WTC11 (cell line): ENCODE measurements at regions not wholly inside any gene's neighbourhood (a gene's known extent, or its start where the extent isn't known, plus 50 kb on each side); places are given as distances from the start of the nearest gene placed in this dataset.

Experiments used
- ATAC-seq: fragments of 200-7000 bp; cut with Tn5 transposase; 2 replicates; pipeline ENCODE4 v1.10.0; 2021; ENCODE audit warnings: mild to moderate bottlenecking, moderate library complexity
- CTCF ChIA-PET: fragments of 300-600 bp; sonication (Branson Sonifier 250); formaldehyde crosslinking; loops from one replicate; lab custom pipeline; 2021; ENCODE audit warnings: antibody characterized with exemption; lab: Charles Lee
- POLR2A ChIA-PET: fragments of 350-600 bp; sonication (Branson Sonifier 250); formaldehyde crosslinking; loops from one replicate; lab custom pipeline; 2021; ENCODE audit warnings: antibody characterized with exemption; lab: Charles Lee
- DNase-seq: peaks from one replicate; pipeline ENCODE4 v3.0.0; 2021; ENCODE audit warnings: low spot score
- H3K27ac Mint-ChIP-seq: 2 replicates; pipeline ENCODE4 v1.8.0; 2021; ENCODE audit warnings: mixed read lengths
- H3K27me3 Mint-ChIP-seq: 2 replicates; pipeline ENCODE4 v1.8.0; 2021; ENCODE audit warnings: low read depth, mild to moderate bottlenecking, moderate library complexity, mixed read lengths
- H3K36me3 Mint-ChIP-seq: 2 replicates; pipeline ENCODE4 v1.8.0; 2021; ENCODE audit warnings: mixed read lengths
- H3K4me1 Mint-ChIP-seq: 2 replicates; pipeline ENCODE4 v1.8.0; 2022; ENCODE audit warnings: mixed read lengths
- H3K4me3 Mint-ChIP-seq: 2 replicates; pipeline ENCODE4 v1.8.0; 2021; ENCODE audit warnings: mild to moderate bottlenecking, moderate library complexity, mixed read lengths
- H3K9me3 Mint-ChIP-seq: 2 replicates; pipeline ENCODE4 v1.8.0; 2021; ENCODE audit warnings: mixed read lengths
- CTCF ChIP-seq: fragments of 200-600 bp; IDR thresholded peaks from 2 replicates; pipeline ENCODE4 v1.8.0; 2022; ENCODE audit warnings: antibody characterized with exemption
- FOXP4 ChIP-seq: sonication (generic); formaldehyde crosslinking; IDR thresholded peaks from 2 replicates; pipeline ENCODE4 v1.8.0; 2022; ENCODE audit warnings: mild to moderate bottlenecking, missing genetic modification reagents
- GABPB1 ChIP-seq: sonication (generic); formaldehyde crosslinking; IDR thresholded peaks from 2 replicates; pipeline ENCODE4 v1.8.1; 2023; ENCODE audit warnings: mild to moderate bottlenecking, missing genetic modification reagents
- HMGA2 ChIP-seq: fragments of 250-450 bp; sonication (Bioruptor Pico); IDR thresholded peaks from 2 replicates; pipeline ENCODE4 v1.4.0; 2021; ENCODE audit warnings: mild to moderate bottlenecking, moderate library complexity
- JAZF1 ChIP-seq: fragments of 250-450 bp; sonication (Bioruptor Pico); IDR thresholded peaks from 2 replicates; pipeline ENCODE4 v1.9.0; 2021; ENCODE audit warnings: moderate library complexity, mild to moderate bottlenecking, inconsistent platforms
- KAT7 ChIP-seq: sonication (generic); formaldehyde crosslinking; IDR thresholded peaks from 2 replicates; pipeline ENCODE4 v1.8.1; 2023; ENCODE audit warnings: missing genetic modification reagents, mild to moderate bottlenecking, borderline replicate concordance
- MLX ChIP-seq: sonication (generic); formaldehyde crosslinking; IDR thresholded peaks from 2 replicates; pipeline ENCODE4 v1.8.1; 2023; ENCODE audit warnings: mild to moderate bottlenecking, missing genetic modification reagents, moderate library complexity
- MYBL2 ChIP-seq: sonication (generic); formaldehyde crosslinking; IDR thresholded peaks from 2 replicates; pipeline ENCODE4 v1.8.1; 2023; ENCODE audit warnings: mild to moderate bottlenecking, moderate library complexity, missing genetic modification reagents
- NFATC4 ChIP-seq: fragments of 250-450 bp; sonication (Bioruptor Pico); IDR thresholded peaks from 2 replicates; pipeline ENCODE4 v1.9.0; 2021; ENCODE audit warnings: mild to moderate bottlenecking
- NR3C1 ChIP-seq: sonication (generic); formaldehyde crosslinking; conservative IDR thresholded peaks from 2 replicates; pipeline ENCODE4 v1.8.1; 2023; ENCODE audit warnings: low read depth, mild to moderate bottlenecking, missing genetic modification reagents
- SMAD3 ChIP-seq: sonication (generic); formaldehyde crosslinking; IDR thresholded peaks from 2 replicates; pipeline ENCODE4 v1.8.0; 2022; ENCODE audit warnings: missing genetic modification reagents, mild to moderate bottlenecking, borderline replicate concordance
- STAT6 ChIP-seq: sonication (generic); formaldehyde crosslinking; conservative IDR thresholded peaks from 2 replicates; pipeline ENCODE4 v1.8.1; 2023; ENCODE audit warnings: mild to moderate bottlenecking, low read depth, missing genetic modification reagents, moderate library complexity
- TCF7 ChIP-seq: sonication (generic); formaldehyde crosslinking; IDR thresholded peaks from 2 replicates; pipeline ENCODE4 v1.8.0; 2022; ENCODE audit warnings: mild to moderate bottlenecking, low read depth, missing genetic modification reagents, moderate library complexity
- TEAD4 ChIP-seq: sonication (generic); formaldehyde crosslinking; IDR thresholded peaks from 2 replicates; pipeline ENCODE4 v1.8.0; 2022; ENCODE audit warnings: mild to moderate bottlenecking, missing genetic modification reagents
- USF2 ChIP-seq: sonication (generic); formaldehyde crosslinking; IDR thresholded peaks from 2 replicates; pipeline ENCODE4 v1.8.1; 2023; ENCODE audit warnings: mild to moderate bottlenecking, missing genetic modification reagents, moderate library complexity
- ZNF138 ChIP-seq: sonication (generic); formaldehyde crosslinking; conservative IDR thresholded peaks from 2 replicates; pipeline ENCODE4 v1.8.1; 2022; ENCODE audit warnings: mild to moderate bottlenecking, moderate library complexity, missing genetic modification reagents
- ZNF219 ChIP-seq: sonication (generic); formaldehyde crosslinking; IDR thresholded peaks from 2 replicates; pipeline ENCODE4 v1.8.0; 2023; ENCODE audit warnings: missing genetic modification reagents, mild to moderate bottlenecking, borderline replicate concordance
- ZNF232 ChIP-seq: sonication (generic); formaldehyde crosslinking; IDR thresholded peaks from 2 replicates; pipeline ENCODE4 v1.8.0; 2022; ENCODE audit warnings: mild to moderate bottlenecking, missing genetic modification reagents
- ZNF416 ChIP-seq: fragments of 250-450 bp; sonication (Bioruptor Pico); IDR thresholded peaks from 2 replicates; pipeline ENCODE4 v1.9.0; 2021; ENCODE audit warnings: mild to moderate bottlenecking, inconsistent platforms
- ZNF671 ChIP-seq: fragments of 250-450 bp; sonication (Bioruptor Pico); IDR thresholded peaks from 2 replicates; pipeline ENCODE4 v1.8.0; 2021; ENCODE audit warnings: mild to moderate bottlenecking
- TF ChIP-seq, protein P1 (sequence below): sonication (generic); formaldehyde crosslinking; IDR thresholded peaks from 2 replicates; pipeline ENCODE4 v1.8.1; 2022; ENCODE audit warnings: low read depth, missing genetic modification reagents, borderline replicate concordance
- TF ChIP-seq, protein P2 (sequence below): sonication (generic); formaldehyde crosslinking; IDR thresholded peaks from 2 replicates; pipeline ENCODE4 v1.8.1; 2023; ENCODE audit warnings: mild to moderate bottlenecking, moderate library complexity, missing genetic modification reagents

DNA sequence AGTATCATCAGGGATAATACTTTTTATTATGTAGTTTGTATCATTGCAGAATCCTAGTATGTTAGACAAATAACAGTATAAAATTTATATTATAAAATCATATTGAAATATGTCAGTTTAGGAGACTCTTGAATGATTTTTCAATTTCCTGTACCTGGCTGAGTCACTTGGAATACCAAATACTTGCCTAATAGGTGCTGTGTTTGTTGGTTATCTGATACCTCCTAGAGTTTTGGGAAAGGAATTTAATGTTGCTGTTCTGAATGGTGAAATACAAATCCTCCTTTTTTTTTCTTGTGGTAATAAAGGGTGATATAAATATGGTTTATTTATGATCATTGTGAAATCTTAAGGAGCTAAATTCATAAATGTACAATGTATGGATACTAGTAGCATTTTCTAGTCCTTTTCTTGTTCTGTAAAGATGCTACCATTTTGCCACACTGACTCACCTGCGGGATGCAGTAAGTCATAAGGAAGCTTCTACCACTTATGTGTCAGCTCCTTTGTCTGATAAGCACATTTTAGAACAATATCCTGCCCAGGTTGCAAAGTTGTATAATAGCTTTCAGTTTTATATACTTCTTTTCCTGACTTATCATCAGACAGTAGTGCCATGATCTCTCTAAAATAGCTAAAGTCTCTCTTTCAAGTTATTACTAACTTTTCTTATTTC is 465.5 kb downstream of the XIRP2 start:
- TF ChIP-seq NFATC4 (CRISPR knock-in tag) = no peak
- no peak for TF ChIP-seq TEAD4 (CRISPR knock-in tag)
- no peak for TF ChIP-seq SMAD3
- TF ChIP-seq MYBL2 (CRISPR knock-in tag) = no peak
- TF ChIP-seq, protein P1, sequence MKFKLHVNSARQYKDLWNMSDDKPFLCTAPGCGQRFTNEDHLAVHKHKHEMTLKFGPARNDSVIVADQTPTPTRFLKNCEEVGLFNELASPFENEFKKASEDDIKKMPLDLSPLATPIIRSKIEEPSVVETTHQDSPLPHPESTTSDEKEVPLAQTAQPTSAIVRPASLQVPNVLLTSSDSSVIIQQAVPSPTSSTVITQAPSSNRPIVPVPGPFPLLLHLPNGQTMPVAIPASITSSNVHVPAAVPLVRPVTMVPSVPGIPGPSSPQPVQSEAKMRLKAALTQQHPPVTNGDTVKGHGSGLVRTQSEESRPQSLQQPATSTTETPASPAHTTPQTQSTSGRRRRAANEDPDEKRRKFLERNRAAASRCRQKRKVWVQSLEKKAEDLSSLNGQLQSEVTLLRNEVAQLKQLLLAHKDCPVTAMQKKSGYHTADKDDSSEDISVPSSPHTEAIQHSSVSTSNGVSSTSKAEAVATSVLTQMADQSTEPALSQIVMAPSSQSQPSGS (CRISPR knock-in tag) = no peak
- TF ChIP-seq ZNF671 = no peak
- TF ChIP-seq HMGA2 (CRISPR knock-in tag) = no peak
- no peak for TF ChIP-seq ZNF219 (CRISPR knock-in tag)
- TF ChIP-seq ZNF138 = no peak
- TF ChIP-seq JAZF1 (CRISPR knock-in tag) = no peak
- no peak for TF ChIP-seq GABPB1
- TF ChIP-seq TCF7 (CRISPR knock-in tag) = no peak
- no peak for TF ChIP-seq KAT7 (CRISPR knock-in tag)
- no peak for TF ChIP-seq ZNF232 (CRISPR knock-in tag)
- no peak overlapping the region for H3K27ac Mint-ChIP-seq
- no peak for DNase-seq
- H3K9me3 Mint-ChIP-seq = no peaks in the 10 kb centered on the region
- no peaks in the 10 kb centered on the region; the same call in 1 of the 2 replicates for H3K36me3 Mint-ChIP-seq
- no peak for ATAC-seq
- no peaks in the 10 kb centered on the region for H3K27me3 Mint-ChIP-seq
- peaks cover 33% of the 10 kb centered on the region for H3K4me1 Mint-ChIP-seq
- no peak overlapping the region for H3K4me3 Mint-ChIP-seq
- ChIA-PET CTCF (no interaction called here), POLR2A (no interaction called here)

DNA sequence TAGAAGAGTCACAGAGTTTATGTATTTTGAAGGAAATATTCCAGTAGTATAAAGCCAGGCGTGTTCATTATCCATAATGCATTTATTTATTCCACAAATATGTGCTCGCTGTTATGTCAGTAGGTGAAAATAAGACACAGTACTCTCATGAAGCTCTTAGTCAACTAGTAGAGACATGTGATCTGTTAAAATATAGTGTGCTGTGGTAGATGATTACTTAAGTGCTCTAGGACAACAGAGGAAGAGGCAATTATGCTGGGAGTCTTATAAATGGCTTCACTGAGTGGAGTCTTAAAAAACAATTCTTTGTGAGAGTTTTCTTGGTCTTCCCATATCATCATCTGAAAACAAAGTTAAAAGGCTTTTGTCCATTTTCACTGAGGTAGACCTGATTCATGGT is 457.3 kb downstream of the XIRP2 start:
- H3K27me3 Mint-ChIP-seq = no peaks in the 10 kb centered on the region
- POLR2A ChIA-PET = no interaction called here
- DNase-seq = no peak
- no peak overlapping the region for H3K27ac Mint-ChIP-seq
- no peak for TF ChIP-seq ZNF416 (CRISPR knock-in tag)
- TF ChIP-seq USF2 = no peak
- TF ChIP-seq FOXP4 (CRISPR knock-in tag) = no peak
- TF ChIP-seq, protein P2, sequence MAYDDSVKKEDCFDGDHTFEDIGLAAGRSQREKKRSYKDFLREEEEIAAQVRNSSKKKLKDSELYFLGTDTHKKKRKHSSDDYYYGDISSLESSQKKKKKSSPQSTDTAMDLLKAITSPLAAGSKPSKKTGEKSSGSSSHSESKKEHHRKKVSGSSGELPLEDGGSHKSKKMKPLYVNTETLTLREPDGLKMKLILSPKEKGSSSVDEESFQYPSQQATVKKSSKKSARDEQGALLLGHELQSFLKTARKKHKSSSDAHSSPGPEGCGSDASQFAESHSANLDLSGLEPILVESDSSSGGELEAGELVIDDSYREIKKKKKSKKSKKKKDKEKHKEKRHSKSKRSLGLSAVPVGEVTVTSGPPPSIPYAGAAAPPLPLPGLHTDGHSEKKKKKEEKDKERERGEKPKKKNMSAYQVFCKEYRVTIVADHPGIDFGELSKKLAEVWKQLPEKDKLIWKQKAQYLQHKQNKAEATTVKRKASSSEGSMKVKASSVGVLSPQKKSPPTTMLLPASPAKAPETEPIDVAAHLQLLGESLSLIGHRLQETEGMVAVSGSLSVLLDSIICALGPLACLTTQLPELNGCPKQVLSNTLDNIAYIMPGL (CRISPR knock-in tag) = no peak
- TF ChIP-seq STAT6 (CRISPR knock-in tag) = no peak
- no peak for TF ChIP-seq NR3C1 (CRISPR knock-in tag)
- no peak for TF ChIP-seq CTCF
- no peak for TF ChIP-seq TEAD4 (CRISPR knock-in tag)
- no peak for TF ChIP-seq ZNF232 (CRISPR knock-in tag)
- no peak for TF ChIP-seq MLX (CRISPR knock-in tag)
- TF ChIP-seq NFATC4 (CRISPR knock-in tag) = no peak
- TF ChIP-seq, all 79 proteins: peak for 0
- CTCF ChIA-PET = no interaction called here
- H3K9me3 Mint-ChIP-seq = no peaks in the 10 kb centered on the region
- no peaks in the 10 kb centered on the region for H3K36me3 Mint-ChIP-seq
- ATAC-seq = no peak
- H3K4me3 Mint-ChIP-seq = no peak overlapping the region
- H3K4me1 Mint-ChIP-seq = peaks cover 60% of the 10 kb centered on the region
